HAP-1 (cell line): ENCODE measurements at regions not wholly inside any gene's neighbourhood (a gene's known extent, or its start where the extent isn't known, plus 50 kb on each side); places are given as distances from the start of the nearest gene placed in this dataset.
"Not testable (repeated sequence)": the region's sequence is repeated elsewhere in the genome, so short reads cannot be mapped to it uniquely, and the experiment has no call there.

ENCODE experiments used
- DNase-seq, 2 experiments: peaks; one replicate each; pipeline ENCODE4 v3.0.0-alpha.2; 2016 to 2020; ENCODE audit warnings: low spot score in 2 of 2
- H3K27me3 ChIP-seq: fragments of 250-450 bp; sonication (Bioruptor Pico); 2 replicates; pipeline ENCODE4 v1.5.1; 2020; ENCODE audit warnings: low read depth, mild to moderate bottlenecking, moderate library complexity
- H3K36me3 ChIP-seq: fragments of 250-450 bp; sonication (Bioruptor Pico); replicated peaks from 2 replicates; pipeline ENCODE4 v1.5.1; 2020; ENCODE audit warnings: mild to moderate bottlenecking
- H3K4me1 ChIP-seq: fragments of 250-450 bp; sonication (Bioruptor Pico); 2 replicates; pipeline ENCODE4 v1.5.1; 2020; ENCODE audit warnings: mild to moderate bottlenecking
- H3K4me3 ChIP-seq: fragments of 250-450 bp; sonication (Bioruptor Pico); 2 replicates; pipeline ENCODE4 v1.5.1; 2020; ENCODE audit warnings: mild to moderate bottlenecking, moderate library complexity
- H3K9me3 ChIP-seq: fragments of 250-450 bp; sonication (Bioruptor Pico); 2 replicates; pipeline ENCODE4 v1.5.1; 2020; ENCODE audit warnings: mild to moderate bottlenecking, moderate library complexity
- in situ Hi-C: fragments of 300-500 bp; cut with MboI; formaldehyde crosslinking; loops from 3 replicates; pipeline ENCODE4 v1.14.3; 2020; ENCODE audit warnings: low sequenced_read_pairs, inconsistent platforms, mixed read lengths

- Histone ChIP-seq H3K9me3 (peaks cover 3% of the 10 kb centered on the region; the same call in 1 of the 2 replicates), H3K27me3 (no peaks in the 10 kb centered on the region), H3K36me3 (no peaks in the 10 kb centered on the region), H3K4me3 (no peak overlapping the region), H3K4me1 (peaks cover 20% of the 10 kb centered on the region)
- DNase-seq: no peak
- in situ Hi-C loops: no loop called here
These were observed 76.2 kb upstream of the RASSF8 start for GRCh38 chr12:25882266-25882665.

- in situ Hi-C loops: no loop called here
- H3K27me3 ChIP-seq: no peaks in the 10 kb centered on the region
- H3K9me3 ChIP-seq: peaks cover 3% of the 10 kb centered on the region; the same call in 1 of the 2 replicates
- H3K4me3 ChIP-seq: no peak overlapping the region
- H3K4me1 ChIP-seq: peaks cover 28% of the 10 kb centered on the region
- no peaks in the 10 kb centered on the region for H3K36me3 ChIP-seq
- DNase-seq: no peak
These were observed 75.2 kb upstream of the RASSF8 start for GRCh38 chr12:25883026-25883916.

- no peaks in the 10 kb centered on the region for H3K27me3 ChIP-seq
- in situ Hi-C loops: no loop called here
- no peaks in the 10 kb centered on the region for H3K36me3 ChIP-seq
- no peak for DNase-seq
- H3K9me3 ChIP-seq: peaks cover 3% of the 10 kb centered on the region; the same call in 1 of the 2 replicates
- no peak overlapping the region for H3K4me3 ChIP-seq
- peaks cover 38% of the 10 kb centered on the region for H3K4me1 ChIP-seq
These were observed 74.2 kb upstream of the RASSF8 start for GRCh38 chr12:25884024-25884919.

GRCh38 chr12:25884920-25885234 is 73.6 kb upstream of the RASSF8 start:
- peaks cover 42% of the 10 kb centered on the region for H3K4me1 ChIP-seq
- no peaks in the 10 kb centered on the region for H3K27me3 ChIP-seq
- no peaks in the 10 kb centered on the region for H3K36me3 ChIP-seq
- no peak for DNase-seq
- peaks cover 3% of the 10 kb centered on the region; the same call in 1 of the 2 replicates for H3K9me3 ChIP-seq
- H3K4me3 ChIP-seq: no peak overlapping the region
- in situ Hi-C loops: no loop called here

- no peak overlapping the region for H3K4me3 ChIP-seq
- H3K4me1 ChIP-seq: peaks cover 42% of the 10 kb centered on the region
- DNase-seq: no peak
- H3K9me3 ChIP-seq: no peaks in the 10 kb centered on the region
- in situ Hi-C loops: no loop called here
- no peaks in the 10 kb centered on the region for H3K27me3 ChIP-seq
- H3K36me3 ChIP-seq: no peaks in the 10 kb centered on the region
These were observed 72.1 kb upstream of the RASSF8 start for GRCh38 chr12:25886396-25886795.

- H3K9me3 ChIP-seq: no peaks in the 10 kb centered on the region
- H3K27me3 ChIP-seq: no peaks in the 10 kb centered on the region
- peaks cover 42% of the 10 kb centered on the region for H3K4me1 ChIP-seq
- in situ Hi-C loops: no loop called here
- DNase-seq: peak; percentile 38 to 94
- H3K36me3 ChIP-seq: no peaks in the 10 kb centered on the region
- no peak overlapping the region for H3K4me3 ChIP-seq
These were observed 71.1 kb upstream of the RASSF8 start for GRCh38 chr12:25887367-25887766.

- DNase-seq: no peak
- in situ Hi-C loops: no loop called here
These were observed 69.3 kb upstream of the RASSF8 start for GRCh38 chr12:25889185-25889584.

GRCh38 chr12:25891095-25891494 is 67.4 kb upstream of the RASSF8 start:
- H3K4me3 ChIP-seq, H3K36me3 ChIP-seq, in situ Hi-C loops, DNase-seq, H3K27me3 ChIP-seq, H3K9me3 ChIP-seq: not testable (repeated sequence)
- H3K4me1 ChIP-seq: peaks cover 33% of the 10 kb centered on the region

More at GRCh38 chr12:25889185-25889584, 69.3 kb upstream of the RASSF8 start:
- Histone ChIP-seq H3K9me3 (no peaks in the 10 kb centered on the region), H3K36me3 (no peaks in the 10 kb centered on the region), H3K4me1 (peaks cover 42% of the 10 kb centered on the region), H3K4me3 (no peak overlapping the region), H3K27me3 (no peaks in the 10 kb centered on the region)

- H3K9me3 ChIP-seq: no peaks in the 10 kb centered on the region
- DNase-seq: no peak
- H3K4me1 ChIP-seq: no peaks in the 10 kb centered on the region; the same call in 1 of the 2 replicates
- no peaks in the 10 kb centered on the region for H3K36me3 ChIP-seq
- in situ Hi-C loops: no loop called here
- no peak overlapping the region for H3K4me3 ChIP-seq
- no peaks in the 10 kb centered on the region for H3K27me3 ChIP-seq
These were observed 63.7 kb upstream of the RASSF8 start for GRCh38 chr12:25894759-25895158.

GRCh38 chr12:25896981-25897380 is 61.5 kb upstream of the RASSF8 start:
- in situ Hi-C loops: no loop called here
- H3K4me3 ChIP-seq: no peak overlapping the region

GRCh38 chr12:25903603-25904245 is 54.8 kb upstream of the RASSF8 start:
- H3K36me3 ChIP-seq: no peaks in the 10 kb centered on the region
- H3K4me3 ChIP-seq: no peak overlapping the region
- in situ Hi-C loops: no loop called here
- no peaks in the 10 kb centered on the region for H3K27me3 ChIP-seq
- no peaks in the 10 kb centered on the region for H3K9me3 ChIP-seq
- no peak for DNase-seq
- H3K4me1 ChIP-seq: peaks cover 10% of the 10 kb centered on the region

More at GRCh38 chr12:25896981-25897380, 61.5 kb upstream of the RASSF8 start:
- Histone ChIP-seq H3K4me1 (no peaks in the 10 kb centered on the region), H3K27me3 (no peaks in the 10 kb centered on the region), H3K36me3 (no peaks in the 10 kb centered on the region), H3K9me3 (no peaks in the 10 kb centered on the region)
- DNase-seq: no peak

GRCh38 chr12:25904442-25904841 is 54.0 kb upstream of the RASSF8 start:
- Histone ChIP-seq H3K4me1 (peaks cover 13% of the 10 kb centered on the region), H3K36me3 (no peaks in the 10 kb centered on the region), H3K4me3 (no peak overlapping the region), H3K9me3 (no peaks in the 10 kb centered on the region), H3K27me3 (no peaks in the 10 kb centered on the region)
- no peak for DNase-seq
- in situ Hi-C loops: no loop called here

GRCh38 chr12:25906651-25907340 is 51.7 kb upstream of the RASSF8 start:
- Histone ChIP-seq H3K4me3 (no peak overlapping the region), H3K9me3 (no peaks in the 10 kb centered on the region), H3K4me1 (peaks cover 13% of the 10 kb centered on the region), H3K27me3 (no peaks in the 10 kb centered on the region), H3K36me3 (no peaks in the 10 kb centered on the region)
- DNase-seq: no peak
- in situ Hi-C loops: no loop called here
